ENCODE measurements at regions not wholly inside any gene's neighbourhood (a gene's known extent, or its start where the extent isn't known, plus 50 kb on each side); places are given as distances from the start of the nearest gene placed in this dataset.

GRCh38 chr5:40402007-40402364 lies 277.7 kb upstream of the PTGER4 start:
- no peak for TF ChIP-seq CTCF (optimal IDR thresholded peaks at IDR 0.05 in 1 of 3, IDR thresholded peaks at IDR 0.05 in 1 of 3, conservative IDR thresholded peaks at IDR 0.05 in 1 of 3; ENCODE audit: extremely low read depth in 1 of 3, insufficient read depth in 2 of 3, low read length in 3 of 3)
- TF ChIP-seq EZH2 (IDR thresholded peaks at IDR 0.05; ENCODE audit: low read length), result no peak
